GM23248 (cell line): ENCODE measurements at regions not wholly inside any gene's neighbourhood (a gene's known extent, or its start where the extent isn't known, plus 50 kb on each side); places are given as distances from the start of the nearest gene placed in this dataset.

Experiments used
- DNase-seq: peaks from one replicate; pipeline ENCODE4 v3.0.0-alpha.2; 2015
- H2AFZ ChIP-seq: fragments of 200-600 bp; sonication (generic); 2 replicates; pipeline ENCODE4 v1.6.1; 2016; ENCODE audit warnings: antibody characterized with exemption
- H3F3A ChIP-seq: fragments of 200-600 bp; sonication (generic); 2 replicates; pipeline ENCODE4 v1.6.1; 2016; ENCODE audit warnings: mild to moderate bottlenecking, antibody characterized with exemption, mixed run types; ENCODE audit not compliant: insufficient read depth
- H3K27ac ChIP-seq: fragments of 200-600 bp; sonication (generic); 2 replicates; pipeline ENCODE4 v1.5.1; 2016; ENCODE audit warnings: mild to moderate bottlenecking
- H3K27me3 ChIP-seq: fragments of 200-600 bp; sonication (generic); replicated peaks from 2 replicates; pipeline ENCODE4 v1.6.1; 2016; ENCODE audit warnings: mild to moderate bottlenecking; ENCODE audit not compliant: insufficient read depth
- H3K36me3 ChIP-seq: fragments of 200-600 bp; sonication (generic); 2 replicates; pipeline ENCODE4 v1.6.1; 2016; ENCODE audit warnings: low read depth, mild to moderate bottlenecking
- H3K4me1 ChIP-seq: fragments of 200-600 bp; sonication (generic); 2 replicates; pipeline ENCODE4 v1.6.1; 2016; ENCODE audit warnings: mild to moderate bottlenecking; ENCODE audit not compliant: insufficient read depth
- H3K4me2 ChIP-seq: fragments of 200-600 bp; sonication (generic); one replicate; pipeline ENCODE4 v1.6.1; 2016; ENCODE audit warnings: mild to moderate bottlenecking; ENCODE audit not compliant: unreplicated experiment
- H3K4me3 ChIP-seq: fragments of 200-600 bp; sonication (generic); 2 replicates; pipeline ENCODE4 v1.5.1; 2016; ENCODE audit warnings: mild to moderate bottlenecking
- H3K79me2 ChIP-seq: fragments of 200-600 bp; sonication (generic); 2 replicates; pipeline ENCODE4 v1.6.1; 2016; ENCODE audit warnings: mild to moderate bottlenecking; ENCODE audit not compliant: insufficient read depth
- H3K9ac ChIP-seq: fragments of 200-600 bp; sonication (generic); 2 replicates; pipeline ENCODE4 v1.6.1; 2016; ENCODE audit warnings: mild to moderate bottlenecking
- H3K9me2 ChIP-seq: fragments of 200-600 bp; sonication (generic); 2 replicates; pipeline ENCODE4 v1.6.1; 2016; ENCODE audit warnings: mixed run types, mild to moderate bottlenecking, moderate library complexity; ENCODE audit not compliant: insufficient read depth
- H3K9me3 ChIP-seq: fragments of 200-600 bp; sonication (generic); one replicate; pipeline ENCODE4 v1.6.1; 2017; ENCODE audit warnings: low read depth
- H4K20me1 ChIP-seq: fragments of 200-600 bp; sonication (generic); 2 replicates; pipeline ENCODE4 v1.6.0; 2016; ENCODE audit not compliant: insufficient read depth
- EZH2 ChIP-seq: fragments of 200-600 bp; sonication (generic); IDR thresholded peaks from 2 replicates; pipeline ENCODE4 v1.6.1; 2018; ENCODE audit warnings: antibody characterized with exemption, mild to moderate bottlenecking; ENCODE audit not compliant: insufficient read depth, poor library complexity, severe bottlenecking
- EZH2phosphoT487 ChIP-seq: fragments of 200-600 bp; sonication (generic); IDR thresholded peaks from 2 replicates; pipeline ENCODE4 v1.6.1; 2018; ENCODE audit warnings: antibody characterized with exemption, moderate library complexity, mild to moderate bottlenecking, low read depth; ENCODE audit not compliant: insufficient read depth
- WGBS, 2 experiments: methylation state at CpG; one replicate each; pipeline ENCODE4 v1.1.6; 2015 to 2017; ENCODE audit warnings: low lambda C conversion rate in 2 of 2, low coverage in 1 of 2; ENCODE audit errors: missing lambda C conversion rate in 2 of 2; 5-methylcytosine and 5-hydroxymethylcytosine counted together
- in situ Hi-C: fragments of 300-500 bp; cut with MboI; formaldehyde crosslinking; loops from 2 replicates; pipeline ENCODE4 v1.15.0; 2020

- no peak overlapping the region for H2AFZ ChIP-seq
Measured at GRCh38 chr3:96677156-96677555, 137.2 kb upstream of the EPHA6 start.

GRCh38 chr3:96678325-96678724 is 136.1 kb upstream of the EPHA6 start:
- H3K4me2 ChIP-seq, result no peak overlapping the region
- no peaks in the 10 kb centered on the region for H3K27me3 ChIP-seq
- no peak overlapping the region for H3K4me3 ChIP-seq
- TF ChIP-seq EZH2 (no peak), EZH2phosphoT487 (no peak)
- in situ Hi-C loops, result no loop called here
- no peaks in the 10 kb centered on the region for H3F3A ChIP-seq
- no peaks in the 10 kb centered on the region for H3K9me3 ChIP-seq
- 42 to 53% methylated on average over 3 of the region's 3 CpGs for WGBS, 2 experiments
- H2AFZ ChIP-seq, result no peak overlapping the region
- H3K79me2 ChIP-seq, result no peaks in the 10 kb centered on the region
- DNase-seq, result no peak
- H3K9ac ChIP-seq, result no peak overlapping the region
- H4K20me1 ChIP-seq, result no peaks in the 10 kb centered on the region
- H3K27ac ChIP-seq, result no peak overlapping the region
- H3K36me3 ChIP-seq, result no peaks in the 10 kb centered on the region
- H3K9me2 ChIP-seq, result no peaks in the 10 kb centered on the region
- no peaks in the 10 kb centered on the region for H3K4me1 ChIP-seq

More at GRCh38 chr3:96677156-96677555, 137.2 kb upstream of the EPHA6 start:
- no peaks in the 10 kb centered on the region for H3K9me3 ChIP-seq
- no peaks in the 10 kb centered on the region for H3K27me3 ChIP-seq
- no peaks in the 10 kb centered on the region for H3F3A ChIP-seq
- no peaks in the 10 kb centered on the region for H4K20me1 ChIP-seq
- H3K4me2 ChIP-seq, result no peak overlapping the region
- no peaks in the 10 kb centered on the region for H3K4me1 ChIP-seq
- DNase-seq, result no peak
- H3K36me3 ChIP-seq, result no peaks in the 10 kb centered on the region
- no peak overlapping the region for H3K4me3 ChIP-seq
- TF ChIP-seq EZH2phosphoT487 (no peak), EZH2 (no peak)
- 0% methylated on average over 1 of the region's 1 CpG for WGBS, 2 experiments
- in situ Hi-C loops, result no loop called here
- no peaks in the 10 kb centered on the region for H3K9me2 ChIP-seq
- H3K27ac ChIP-seq, result no peak overlapping the region
- H3K9ac ChIP-seq, result no peak overlapping the region
- no peaks in the 10 kb centered on the region for H3K79me2 ChIP-seq

GRCh38 chr3:96700322-96701315 is 113.8 kb upstream of the EPHA6 start:
- Histone ChIP-seq H3K9me2 (no peaks in the 10 kb centered on the region), H3K36me3 (no peaks in the 10 kb centered on the region), H3K9me3 (no peaks in the 10 kb centered on the region), H3K4me3 (no peak overlapping the region), H4K20me1 (no peaks in the 10 kb centered on the region), H3K4me2 (no peak overlapping the region), H3K27ac (no peak overlapping the region), H2AFZ (no peak overlapping the region), H3F3A (no peaks in the 10 kb centered on the region), H3K9ac (no peak overlapping the region), H3K4me1 (no peaks in the 10 kb centered on the region), H3K79me2 (no peaks in the 10 kb centered on the region), H3K27me3 (no peaks in the 10 kb centered on the region)
- TF ChIP-seq EZH2, result no peak
- DNase-seq, result no peak
- 4 to 10% methylated on average over 5 of the region's 5 CpGs for WGBS, 2 experiments
- in situ Hi-C loops, result no loop called here

GRCh38 chr3:96705895-96706294 is 108.5 kb upstream of the EPHA6 start:
- Histone ChIP-seq H2AFZ (no peak overlapping the region), H3K27me3 (no peaks in the 10 kb centered on the region), H3K27ac (no peak overlapping the region), H3K79me2 (no peaks in the 10 kb centered on the region), H3K9ac (no peak overlapping the region), H3K9me2 (no peaks in the 10 kb centered on the region), H4K20me1 (no peaks in the 10 kb centered on the region), H3K4me3 (no peak overlapping the region), H3K36me3 (no peaks in the 10 kb centered on the region), H3F3A (no peaks in the 10 kb centered on the region), H3K4me2 (no peak overlapping the region), H3K9me3 (no peaks in the 10 kb centered on the region), H3K4me1 (no peaks in the 10 kb centered on the region)
- DNase-seq, result no peak
- TF ChIP-seq EZH2 (no peak), EZH2phosphoT487 (no peak)
- in situ Hi-C loops, result no loop called here
- 35 to 36% methylated on average over 2 of the region's 2 CpGs for WGBS, 2 experiments
